SK-N-SH treated with all-trans-retinoic acid at 6 μM for 48 hours (cell line): ENCODE measurements at regions not wholly inside any gene's neighbourhood (a gene's known extent, or its start where the extent isn't known, plus 50 kb on each side); places are given as distances from the start of the nearest gene placed in this dataset.

Experiments used
- ARNTL ChIP-seq: fragments of 450-650 bp; formaldehyde crosslinking; IDR thresholded peaks from 2 replicates; pipeline ENCODE4 v1.5.0; 2020; ENCODE audit warnings: low read depth, mild to moderate bottlenecking, moderate library complexity, borderline replicate concordance
- CSDC2 ChIP-seq: fragments of 250-450 bp; sonication (Bioruptor Pico); IDR thresholded peaks from 2 replicates; pipeline ENCODE4 v1.5.0; 2020; ENCODE audit warnings: mild to moderate bottlenecking, moderate library complexity
- ISL1 ChIP-seq: fragments of 250-450 bp; sonication (Bioruptor Pico); IDR thresholded peaks from 2 replicates; pipeline ENCODE4 v2.1.2; 2022; ENCODE audit warnings: mild to moderate bottlenecking, moderate library complexity
- RARB ChIP-seq: fragments of 250-450 bp; sonication (Bioruptor Pico); IDR thresholded peaks from 2 replicates; pipeline ENCODE4 v1.8.0; 2021; ENCODE audit warnings: mild to moderate bottlenecking, moderate library complexity
- TOX ChIP-seq: fragments of 250-450 bp; sonication (Bioruptor Pico); IDR thresholded peaks from 2 replicates; pipeline ENCODE4 v1.8.0; 2021; ENCODE audit warnings: mild to moderate bottlenecking, moderate library complexity, borderline replicate concordance
- ZFP3 ChIP-seq: fragments of 250-450 bp; sonication (Bioruptor Pico); IDR thresholded peaks from 2 replicates; pipeline ENCODE4 v1.5.0; 2020; ENCODE audit warnings: mild to moderate bottlenecking, moderate library complexity
- ZFP30 ChIP-seq: fragments of 450-650 bp; formaldehyde crosslinking; IDR thresholded peaks from 2 replicates; pipeline ENCODE4 v1.5.0; 2022; ENCODE audit warnings: mild to moderate bottlenecking, moderate library complexity
- ZNF70 ChIP-seq: fragments of 450-650 bp; formaldehyde crosslinking; IDR thresholded peaks from 2 replicates; pipeline ENCODE4 v1.5.0; 2020; ENCODE audit warnings: mild to moderate bottlenecking, moderate library complexity
- TF ChIP-seq, protein P1 (sequence below): fragments of 250-450 bp; sonication (Bioruptor Pico); IDR thresholded peaks from 2 replicates; pipeline ENCODE4 v1.5.1; 2021; ENCODE audit warnings: mild to moderate bottlenecking, moderate library complexity
- TF ChIP-seq, protein P2 (sequence below): fragments of 250-450 bp; sonication (Bioruptor Pico); IDR thresholded peaks from 2 replicates; pipeline ENCODE4 v1.8.0; 2020; ENCODE audit warnings: mild to moderate bottlenecking, moderate library complexity, borderline replicate concordance
- TF ChIP-seq, protein P3 (sequence below): fragments of 250-450 bp; sonication (Bioruptor Pico); IDR thresholded peaks from 2 replicates; pipeline ENCODE4 v1.5.1; 2020; ENCODE audit warnings: low read depth, mild to moderate bottlenecking, moderate library complexity
- TF ChIP-seq, protein P4 (sequence below): fragments of 250-450 bp; sonication (Bioruptor Pico); IDR thresholded peaks from 2 replicates; pipeline ENCODE4 v1.8.0; 2021; ENCODE audit warnings: low read depth, mild to moderate bottlenecking, moderate library complexity, borderline replicate concordance

DNA sequence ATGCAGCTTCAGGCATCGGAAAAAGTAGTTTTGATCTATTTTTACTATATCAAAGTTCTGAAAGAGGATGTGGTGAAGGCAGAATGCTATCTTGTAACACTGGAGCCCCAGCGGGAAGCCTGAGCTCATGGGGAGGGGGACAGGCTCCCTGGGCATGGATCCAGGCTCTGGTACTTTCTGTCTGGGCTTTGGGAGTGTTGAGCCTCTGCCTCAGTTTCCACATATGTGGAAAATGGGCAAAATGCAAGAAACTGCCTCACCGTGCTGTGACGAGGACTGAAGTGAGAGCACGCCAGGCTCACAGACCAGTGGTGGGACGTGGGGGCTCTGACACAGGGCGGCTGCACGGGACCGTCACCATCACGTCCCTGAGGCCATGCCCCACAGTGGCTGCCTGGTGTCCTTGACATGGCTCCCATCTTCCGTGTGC lies 182.9 kb upstream of the SHH start:
- TF ChIP-seq CSDC2 (CRISPR knock-in tag) (no peak), ARNTL (CRISPR knock-in tag) (no peak), RARB (CRISPR knock-in tag) (no peak), ZNF70 (CRISPR knock-in tag) (no peak), TOX (CRISPR knock-in tag) (no peak), ISL1 (no peak), ZFP3 (CRISPR knock-in tag) (no peak), ZFP30 (CRISPR knock-in tag) (no peak)
- TF ChIP-seq, protein P1, sequence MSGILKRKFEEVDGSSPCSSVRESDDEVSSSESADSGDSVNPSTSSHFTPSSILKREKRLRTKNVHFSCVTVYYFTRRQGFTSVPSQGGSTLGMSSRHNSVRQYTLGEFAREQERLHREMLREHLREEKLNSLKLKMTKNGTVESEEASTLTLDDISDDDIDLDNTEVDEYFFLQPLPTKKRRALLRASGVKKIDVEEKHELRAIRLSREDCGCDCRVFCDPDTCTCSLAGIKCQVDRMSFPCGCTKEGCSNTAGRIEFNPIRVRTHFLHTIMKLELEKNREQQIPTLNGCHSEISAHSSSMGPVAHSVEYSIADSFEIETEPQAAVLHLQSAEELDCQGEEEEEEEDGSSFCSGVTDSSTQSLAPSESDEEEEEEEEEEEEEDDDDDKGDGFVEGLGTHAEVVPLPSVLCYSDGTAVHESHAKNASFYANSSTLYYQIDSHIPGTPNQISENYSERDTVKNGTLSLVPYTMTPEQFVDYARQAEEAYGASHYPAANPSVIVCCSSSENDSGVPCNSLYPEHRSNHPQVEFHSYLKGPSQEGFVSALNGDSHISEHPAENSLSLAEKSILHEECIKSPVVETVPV: no peak
- TF ChIP-seq, protein P2, sequence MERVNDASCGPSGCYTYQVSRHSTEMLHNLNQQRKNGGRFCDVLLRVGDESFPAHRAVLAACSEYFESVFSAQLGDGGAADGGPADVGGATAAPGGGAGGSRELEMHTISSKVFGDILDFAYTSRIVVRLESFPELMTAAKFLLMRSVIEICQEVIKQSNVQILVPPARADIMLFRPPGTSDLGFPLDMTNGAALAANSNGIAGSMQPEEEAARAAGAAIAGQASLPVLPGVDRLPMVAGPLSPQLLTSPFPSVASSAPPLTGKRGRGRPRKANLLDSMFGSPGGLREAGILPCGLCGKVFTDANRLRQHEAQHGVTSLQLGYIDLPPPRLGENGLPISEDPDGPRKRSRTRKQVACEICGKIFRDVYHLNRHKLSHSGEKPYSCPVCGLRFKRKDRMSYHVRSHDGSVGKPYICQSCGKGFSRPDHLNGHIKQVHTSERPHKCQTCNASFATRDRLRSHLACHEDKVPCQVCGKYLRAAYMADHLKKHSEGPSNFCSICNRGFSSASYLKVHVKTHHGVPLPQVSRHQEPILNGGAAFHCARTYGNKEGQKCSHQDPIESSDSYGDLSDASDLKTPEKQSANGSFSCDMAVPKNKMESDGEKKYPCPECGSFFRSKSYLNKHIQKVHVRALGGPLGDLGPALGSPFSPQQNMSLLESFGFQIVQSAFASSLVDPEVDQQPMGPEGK (CRISPR knock-in tag): no peak
- TF ChIP-seq, protein P3, sequence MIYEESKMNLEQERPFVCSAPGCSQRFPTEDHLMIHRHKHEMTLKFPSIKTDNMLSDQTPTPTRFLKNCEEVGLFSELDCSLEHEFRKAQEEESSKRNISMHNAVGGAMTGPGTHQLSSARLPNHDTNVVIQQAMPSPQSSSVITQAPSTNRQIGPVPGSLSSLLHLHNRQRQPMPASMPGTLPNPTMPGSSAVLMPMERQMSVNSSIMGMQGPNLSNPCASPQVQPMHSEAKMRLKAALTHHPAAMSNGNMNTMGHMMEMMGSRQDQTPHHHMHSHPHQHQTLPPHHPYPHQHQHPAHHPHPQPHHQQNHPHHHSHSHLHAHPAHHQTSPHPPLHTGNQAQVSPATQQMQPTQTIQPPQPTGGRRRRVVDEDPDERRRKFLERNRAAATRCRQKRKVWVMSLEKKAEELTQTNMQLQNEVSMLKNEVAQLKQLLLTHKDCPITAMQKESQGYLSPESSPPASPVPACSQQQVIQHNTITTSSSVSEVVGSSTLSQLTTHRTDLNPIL (CRISPR knock-in tag): no peak
- TF ChIP-seq, protein P4, sequence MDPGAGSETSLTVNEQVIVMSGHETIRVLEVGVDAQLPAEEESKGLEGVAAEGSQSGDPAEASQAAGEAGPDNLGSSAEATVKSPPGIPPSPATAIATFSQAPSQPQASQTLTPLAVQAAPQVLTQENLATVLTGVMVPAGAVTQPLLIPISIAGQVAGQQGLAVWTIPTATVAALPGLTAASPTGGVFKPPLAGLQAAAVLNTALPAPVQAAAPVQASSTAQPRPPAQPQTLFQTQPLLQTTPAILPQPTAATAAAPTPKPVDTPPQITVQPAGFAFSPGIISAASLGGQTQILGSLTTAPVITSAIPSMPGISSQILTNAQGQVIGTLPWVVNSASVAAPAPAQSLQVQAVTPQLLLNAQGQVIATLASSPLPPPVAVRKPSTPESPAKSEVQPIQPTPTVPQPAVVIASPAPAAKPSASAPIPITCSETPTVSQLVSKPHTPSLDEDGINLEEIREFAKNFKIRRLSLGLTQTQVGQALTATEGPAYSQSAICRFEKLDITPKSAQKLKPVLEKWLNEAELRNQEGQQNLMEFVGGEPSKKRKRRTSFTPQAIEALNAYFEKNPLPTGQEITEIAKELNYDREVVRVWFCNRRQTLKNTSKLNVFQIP: no peak
